ENCODE measurements at regions not wholly inside any gene's neighbourhood (a gene's known extent, or its start where the extent isn't known, plus 50 kb on each side); places are given as distances from the start of the nearest gene placed in this dataset.

DNA sequence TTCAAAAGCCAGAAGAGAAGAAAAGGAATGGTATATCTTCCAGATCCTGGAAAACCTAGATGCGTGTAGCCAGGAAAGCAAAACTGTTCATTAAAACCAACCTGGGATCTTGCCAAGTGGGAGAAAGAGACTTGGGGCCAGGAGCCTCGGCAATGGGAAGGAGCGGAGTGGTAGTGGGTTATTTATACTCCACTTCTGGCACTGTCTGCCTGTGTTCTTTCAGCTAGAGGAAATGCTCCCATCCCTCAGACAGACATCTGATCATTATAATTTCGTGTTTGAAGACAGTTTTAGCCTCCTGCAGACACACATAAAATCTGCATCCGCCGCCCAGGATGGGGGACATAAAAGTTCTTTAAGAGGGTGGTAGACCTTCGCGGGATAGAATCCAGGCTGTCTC lies 421.6 kb downstream of the RPS24 start:
- Histone ChIP-seq H3K4me3 (ENCODE audit: low read depth, low read length) (no peak overlapping the region), H3K27me3 (ENCODE audit: control insufficient read depth, insufficient read depth, low read length) (peaks cover 4% of the 10 kb centered on the region), H3K36me3 (ENCODE audit: control insufficient read depth, insufficient read depth, low read length) (no peaks in the 10 kb centered on the region)
- TF ChIP-seq CTCF (IDR thresholded peaks at IDR 0.05; ENCODE audit: insufficient read depth, low read length, poor library complexity, severe bottlenecking): no peak
- no peak for DNase-seq (ENCODE audit: low read depth)

- no peak for DNase-seq (ENCODE audit: low read depth)
These were observed 422.1 kb downstream of the RPS24 start for GRCh38 chr10:78455811-78456210.

GRCh38 chr10:78456649-78457400 lies 423.2 kb downstream of the RPS24 start:
- peaks cover 2% of the 10 kb centered on the region for H3K27me3 ChIP-seq (ENCODE audit: control insufficient read depth, insufficient read depth, low read length)
- H3K4me3 ChIP-seq (ENCODE audit: low read depth, low read length): no peak overlapping the region
- no peaks in the 10 kb centered on the region for H3K36me3 ChIP-seq (ENCODE audit: control insufficient read depth, insufficient read depth, low read length)
- TF ChIP-seq CTCF (IDR thresholded peaks at IDR 0.05; ENCODE audit: insufficient read depth, low read length, poor library complexity, severe bottlenecking): no peak
- DNase-seq (ENCODE audit: low read depth): no peak

More at GRCh38 chr10:78455811-78456210, 422.1 kb downstream of the RPS24 start:
- TF ChIP-seq CTCF (IDR thresholded peaks at IDR 0.05; ENCODE audit: insufficient read depth, low read length, poor library complexity, severe bottlenecking): no peak
- H3K36me3 ChIP-seq (ENCODE audit: control insufficient read depth, insufficient read depth, low read length): no peaks in the 10 kb centered on the region
- no peak overlapping the region for H3K4me3 ChIP-seq (ENCODE audit: low read depth, low read length)
- H3K27me3 ChIP-seq (ENCODE audit: control insufficient read depth, insufficient read depth, low read length): peaks cover 4% of the 10 kb centered on the region

- DNase-seq (ENCODE audit: low read depth): no peak
- no peak for TF ChIP-seq CTCF (IDR thresholded peaks at IDR 0.05; ENCODE audit: insufficient read depth, low read length, poor library complexity, severe bottlenecking)
- H3K4me3 ChIP-seq (ENCODE audit: low read depth, low read length): no peak overlapping the region
- no peaks in the 10 kb centered on the region for H3K36me3 ChIP-seq (ENCODE audit: control insufficient read depth, insufficient read depth, low read length)
- H3K27me3 ChIP-seq (ENCODE audit: control insufficient read depth, insufficient read depth, low read length): no peaks in the 10 kb centered on the region
These were observed 424.3 kb downstream of the RPS24 start for GRCh38 chr10:78457804-78458482.

- H3K4me3 ChIP-seq (ENCODE audit: low read depth, low read length): no peak overlapping the region
These were observed 425.4 kb downstream of the RPS24 start for GRCh38 chr10:78458983-78459638.

More at GRCh38 chr10:78458983-78459638, 425.4 kb downstream of the RPS24 start:
- peak; percentile 57 for DNase-seq (ENCODE audit: low read depth)
- Histone ChIP-seq H3K27me3 (ENCODE audit: control insufficient read depth, insufficient read depth, low read length) (no peaks in the 10 kb centered on the region), H3K36me3 (ENCODE audit: control insufficient read depth, insufficient read depth, low read length) (no peaks in the 10 kb centered on the region)
- TF ChIP-seq CTCF (IDR thresholded peaks at IDR 0.05; ENCODE audit: insufficient read depth, low read length, poor library complexity, severe bottlenecking): no peak
